ENCODE measurements at regions not wholly inside any gene's neighbourhood (a gene's known extent, or its start where the extent isn't known, plus 50 kb on each side); places are given as distances from the start of the nearest gene placed in this dataset.

- intact Hi-C loops (cut with micrococcal nuclease): no loop called here
- no peaks in the 10 kb centered on the region for H3K36me3 ChIP-seq (replicated peaks in 1 of 2; ENCODE audit: control insufficient read depth in 1 of 2, insufficient read depth in 2 of 2, low read length in 2 of 2)
- 87% methylated on average over 4 of the region's 5 CpGs for WGBS (ENCODE audit: insufficient coverage)
- Mint-ChIP-seq H3K4me1 (no peaks in the 10 kb centered on the region), H3K9me3 (peaks cover 0 to 4% (median 3%) of the 10 kb centered on the region in 7 donors), H3K27ac (no peak overlapping the region), H3K36me3 (no peaks in the 10 kb centered on the region), H3K27me3 (ENCODE audit: low read depth in 3 of 3) (peaks cover 0 to 2% (median 1%) of the 10 kb centered on the region in 3 donors), H3K4me3 (no peak overlapping the region)
- TF ChIP-seq CTCF (IDR thresholded peaks at IDR 0.05): no peak
- H2AFZ ChIP-seq (ENCODE audit: insufficient read depth, low read depth, low read length, poor library complexity, severe bottlenecking): no peak overlapping the region
- no peaks in the 10 kb centered on the region for H3K27me3 ChIP-seq (ENCODE audit: control insufficient read depth in 2 of 2, insufficient read depth in 2 of 2, low read length in 2 of 2)
- H3K9ac ChIP-seq (ENCODE audit: insufficient read depth, low read length, poor library complexity, severe bottlenecking): no peak overlapping the region
- H3K27ac ChIP-seq (ENCODE audit: low read depth in 1 of 2, low read length in 2 of 2): no peak overlapping the region
- no peaks in the 10 kb centered on the region for H3K9me3 ChIP-seq (replicated peaks in 1 of 2; ENCODE audit: control insufficient read depth in 1 of 2, insufficient read depth in 1 of 2, low read length in 2 of 2)
- H3K4me3 ChIP-seq (replicated peaks in 1 of 3; ENCODE audit: low read depth in 2 of 3, low read length in 3 of 3): no peak overlapping the region
- no peaks in the 10 kb centered on the region for H4K20me1 ChIP-seq (ENCODE audit: insufficient read depth, low read length)
- no peaks in the 10 kb centered on the region for H3K4me1 ChIP-seq (ENCODE audit: control insufficient read depth in 1 of 2, insufficient read depth in 2 of 2, low read length in 2 of 2)
- no peak overlapping the region for H3K4me2 ChIP-seq (replicated peaks; ENCODE audit: extremely low read depth, low read length, poor library complexity, severe bottlenecking)
- DNase-seq: no peak
- no peaks in the 10 kb centered on the region for H3K79me2 ChIP-seq (ENCODE audit: insufficient read depth, low read length)
These were observed 83.1 kb upstream of the DAB1 start for GRCh38 chr1:57506941-57507340.

- Mint-ChIP-seq H3K9me3 (peaks cover 2 to 14% (median 6%) of the 10 kb centered on the region in 7 donors), H3K36me3 (no peaks in the 10 kb centered on the region), H3K27ac (no peak overlapping the region), H3K4me3 (no peak overlapping the region), H3K4me1 (no peaks in the 10 kb centered on the region), H3K27me3 (ENCODE audit: low read depth in 3 of 3) (peaks cover 0 to 2% (median 1%) of the 10 kb centered on the region in 3 donors)
- no peaks in the 10 kb centered on the region for H4K20me1 ChIP-seq (ENCODE audit: insufficient read depth, low read length)
- H3K9me3 ChIP-seq (replicated peaks in 1 of 2; ENCODE audit: control insufficient read depth in 1 of 2, insufficient read depth in 1 of 2, low read length in 2 of 2): no peaks in the 10 kb centered on the region
- no peaks in the 10 kb centered on the region for H3K79me2 ChIP-seq (ENCODE audit: insufficient read depth, low read length)
- H3K27ac ChIP-seq (ENCODE audit: low read depth in 1 of 2, low read length in 2 of 2): no peak overlapping the region
- no peak for DNase-seq
- no peak overlapping the region for H3K9ac ChIP-seq (ENCODE audit: insufficient read depth, low read length, poor library complexity, severe bottlenecking)
- no peaks in the 10 kb centered on the region for H3K27me3 ChIP-seq (ENCODE audit: control insufficient read depth in 2 of 2, insufficient read depth in 2 of 2, low read length in 2 of 2)
- no peaks in the 10 kb centered on the region for H3K36me3 ChIP-seq (replicated peaks in 1 of 2; ENCODE audit: control insufficient read depth in 1 of 2, insufficient read depth in 2 of 2, low read length in 2 of 2)
- intact Hi-C loops (cut with micrococcal nuclease): no loop called here
- no peaks in the 10 kb centered on the region for H3K4me1 ChIP-seq (ENCODE audit: control insufficient read depth in 1 of 2, insufficient read depth in 2 of 2, low read length in 2 of 2)
- no peak overlapping the region for H3K4me2 ChIP-seq (replicated peaks; ENCODE audit: extremely low read depth, low read length, poor library complexity, severe bottlenecking)
- H3K4me3 ChIP-seq (replicated peaks in 1 of 3; ENCODE audit: low read depth in 2 of 3, low read length in 3 of 3): no peak overlapping the region
- no peak overlapping the region for H2AFZ ChIP-seq (ENCODE audit: insufficient read depth, low read depth, low read length, poor library complexity, severe bottlenecking)
- no CpG with 5 or more reads among the region's 1 CpG for WGBS (ENCODE audit: insufficient coverage)
- TF ChIP-seq CTCF (IDR thresholded peaks at IDR 0.05): no peak
These were observed 79.5 kb upstream of the DAB1 start for GRCh38 chr1:57503337-57503736.
